PC-9 (cell line): ENCODE measurements at regions not wholly inside any gene's neighbourhood (a gene's known extent, or its start where the extent isn't known, plus 50 kb on each side); places are given as distances from the start of the nearest gene placed in this dataset.
"Not testable (repeated sequence)": the region's sequence is repeated elsewhere in the genome, so short reads cannot be mapped to it uniquely, and the experiment has no call there.

Source experiments
- CTCF ChIP-seq: fragments of 200-600 bp; sonication (generic); conservative IDR thresholded peaks from 2 replicates; pipeline ENCODE4 v1.6.1; 2017; ENCODE audit warnings: mixed run types, antibody characterized with exemption, mild to moderate bottlenecking, moderate library complexity
- EZH2 ChIP-seq: fragments of 200-600 bp; sonication (generic); IDR thresholded peaks from 2 replicates; pipeline ENCODE4 v1.8.0; 2017; ENCODE audit warnings: antibody characterized with exemption, low read depth

GRCh38 chr21:9791453-9791852, 729.9 kb upstream of the TPTE start:
- TF ChIP-seq CTCF, EZH2: not testable (repeated sequence)
